NOMO-1 treated with dmso at 0.1 percent for 144 hours (cell line): ENCODE measurements at regions not wholly inside any gene's neighbourhood (a gene's known extent, or its start where the extent isn't known, plus 50 kb on each side); places are given as distances from the start of the nearest gene placed in this dataset.

Source experiments
- DNase-seq: peaks from one replicate; lab custom pipeline; 2025; ENCODE audit not compliant: unreplicated experiment; lab: John Stamatoyannopoulos, UW

DNA sequence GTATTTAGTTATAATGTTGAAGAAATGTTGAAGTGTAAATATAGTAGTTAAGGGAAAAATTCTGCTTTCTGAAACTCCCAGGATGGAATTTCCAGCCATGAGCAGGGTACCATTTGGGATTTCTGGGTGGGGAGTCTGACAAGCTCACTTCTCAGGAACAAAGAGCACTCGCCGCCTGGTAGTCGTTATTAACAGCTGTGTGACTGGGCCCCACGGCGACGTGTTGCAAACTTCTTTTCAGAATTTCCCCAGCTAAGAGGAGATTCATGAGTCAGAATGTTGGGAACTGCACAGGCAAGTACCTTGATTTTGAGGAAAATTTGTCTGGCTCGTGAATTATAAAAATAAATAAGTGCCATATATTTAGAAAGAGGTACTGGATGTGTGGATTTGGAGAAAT, 103.7 kb downstream of the LACC1 start:
- no peak for DNase-seq

GRCh38 chr13:43984292-43984691, 104.6 kb downstream of the LACC1 start:
- DNase-seq, result no peak

DNA sequence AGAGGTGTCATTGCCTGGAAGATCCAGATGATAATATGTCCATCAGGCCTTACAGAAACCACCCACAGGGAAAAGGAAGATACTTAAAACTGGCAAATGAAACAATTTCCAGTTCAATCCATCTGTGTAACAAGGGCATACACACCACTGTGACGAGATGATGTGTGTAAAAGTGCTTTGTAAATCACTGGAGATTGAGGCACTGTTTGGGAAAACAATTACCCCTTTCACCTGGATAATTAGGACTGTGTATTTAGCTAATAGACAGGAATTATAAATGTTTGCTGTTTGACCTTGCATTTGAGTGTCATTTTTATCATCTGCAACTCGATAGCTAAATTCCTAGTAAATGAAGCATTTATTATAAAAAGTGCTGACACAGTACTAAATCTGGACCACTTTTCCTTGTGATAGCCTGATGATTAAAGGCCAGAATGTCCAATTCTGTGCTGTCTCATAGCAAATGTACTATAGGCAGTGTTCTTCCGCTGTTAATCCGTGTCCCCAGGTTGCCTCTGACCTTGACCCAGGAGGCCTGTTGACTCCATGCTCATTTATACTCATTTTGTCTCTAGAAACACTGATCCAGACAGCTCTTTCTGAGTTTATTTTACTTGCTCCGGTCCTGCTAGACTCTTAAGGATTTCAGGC, 105.8 kb downstream of the LACC1 start:
- DNase-seq, result no peak

- DNase-seq, result no peak
These were observed 106.8 kb downstream of the LACC1 start for GRCh38 chr13:43986421-43986981.

DNA sequence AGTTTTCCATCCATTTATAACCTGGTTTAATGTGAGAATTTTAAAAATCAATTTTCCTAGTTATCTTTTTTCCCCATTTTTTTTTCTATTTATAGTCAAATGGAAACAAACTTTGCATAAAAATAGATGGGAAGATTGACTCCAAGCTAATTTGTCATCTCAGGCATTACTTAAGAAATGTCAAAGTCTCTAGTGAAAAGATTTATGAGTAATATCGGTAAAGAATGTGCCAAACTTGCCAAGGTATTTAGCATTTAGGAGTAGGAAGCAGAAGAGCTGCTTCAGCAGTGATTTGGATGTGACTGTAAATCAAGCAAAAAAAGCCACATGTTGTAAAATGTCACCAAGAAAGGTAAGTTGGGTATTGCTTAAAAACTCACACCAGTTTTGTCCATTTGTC, 108.6 kb downstream of the LACC1 start:
- DNase-seq, result no peak

- no peak for DNase-seq
These were observed 110.3 kb downstream of the LACC1 start for GRCh38 chr13:43990021-43990420.

DNA sequence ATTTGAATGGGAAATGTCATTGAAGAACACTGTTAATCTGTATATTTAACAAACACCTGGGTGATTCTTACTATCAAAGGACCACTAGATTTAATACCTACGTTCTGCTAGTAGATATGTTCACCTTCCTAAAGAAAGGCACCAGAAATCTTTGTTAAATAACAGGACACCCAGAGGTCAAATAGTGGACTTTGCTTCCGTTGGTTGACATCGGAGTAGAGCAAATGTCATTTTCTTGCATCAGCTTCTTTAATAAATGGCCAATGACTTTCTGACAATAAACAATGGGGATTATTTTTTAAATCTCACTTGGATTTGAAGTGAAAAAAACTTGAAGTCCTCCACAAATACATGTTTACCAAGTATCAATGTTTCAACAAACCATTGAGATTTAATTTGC, 111.1 kb downstream of the LACC1 start:
- DNase-seq, result no peak

- DNase-seq, result no peak
These were observed 112.1 kb downstream of the LACC1 start for GRCh38 chr13:43991773-43992201.

DNA sequence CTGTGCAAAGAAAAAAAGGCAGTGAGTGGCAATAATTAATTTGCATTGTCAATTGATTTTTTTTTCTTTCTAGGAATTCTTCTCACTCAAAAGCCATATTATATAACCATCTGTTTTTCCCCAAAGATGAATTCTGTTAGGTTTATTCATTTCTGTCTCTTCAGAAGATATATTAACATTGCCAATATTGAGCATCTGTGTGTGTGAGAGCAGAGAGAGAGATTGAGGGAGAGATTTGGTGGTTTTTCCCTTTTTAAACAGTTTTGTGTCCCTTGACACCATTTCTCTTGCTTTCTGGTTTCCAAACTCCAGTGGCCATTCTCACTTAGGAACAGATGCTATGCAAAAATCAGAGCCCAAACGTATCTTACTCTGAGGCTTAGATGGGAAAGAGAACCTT, 112.5 kb downstream of the LACC1 start:
- DNase-seq, result no peak

DNA sequence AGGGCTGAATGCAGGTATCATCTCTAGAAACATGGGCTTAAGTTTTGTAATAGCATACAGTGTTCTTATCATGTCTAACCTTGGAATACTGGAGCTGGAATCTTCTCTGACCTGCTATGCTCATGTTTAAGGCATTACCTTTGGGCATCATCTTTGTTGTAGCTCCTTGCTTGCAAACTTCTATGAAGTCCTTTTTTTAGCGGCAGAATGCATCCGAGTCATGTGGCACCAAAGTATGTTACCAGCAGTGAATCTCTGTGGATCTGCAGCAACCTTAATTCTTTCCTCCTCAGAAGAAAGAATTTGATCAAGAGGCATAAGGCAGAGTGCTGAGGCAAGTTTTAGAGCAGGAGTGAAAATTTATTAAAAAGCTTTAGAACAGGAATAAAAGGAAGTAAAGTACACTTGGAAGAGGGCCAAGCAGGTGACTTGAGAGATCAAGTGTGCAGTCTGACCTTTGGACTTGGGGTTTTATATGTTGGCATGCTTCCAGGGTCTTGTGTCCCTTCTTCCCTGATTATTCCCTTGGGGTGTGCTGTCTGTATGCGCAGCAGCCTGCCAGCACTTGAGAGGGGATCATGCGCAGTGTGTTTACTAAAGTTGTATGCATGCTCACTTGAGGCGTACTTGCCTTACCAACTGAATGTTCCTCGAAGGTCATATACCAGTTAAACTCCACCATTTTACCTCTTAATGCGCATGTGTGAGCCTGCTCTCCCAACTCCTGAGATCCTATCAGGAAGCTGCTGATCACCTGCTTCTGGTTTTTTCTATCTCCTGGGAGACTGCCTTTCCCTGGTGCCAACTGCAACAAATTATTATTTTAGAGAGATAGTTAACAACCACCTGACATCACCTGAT, 115.5 kb downstream of the LACC1 start:
- DNase-seq, result no peak

GRCh38 chr13:43996221-43996620, 116.5 kb downstream of the LACC1 start:
- DNase-seq, result no peak

- DNase-seq, result no peak
These were observed 123.8 kb downstream of the LACC1 start for GRCh38 chr13:44003481-44003880.

DNA sequence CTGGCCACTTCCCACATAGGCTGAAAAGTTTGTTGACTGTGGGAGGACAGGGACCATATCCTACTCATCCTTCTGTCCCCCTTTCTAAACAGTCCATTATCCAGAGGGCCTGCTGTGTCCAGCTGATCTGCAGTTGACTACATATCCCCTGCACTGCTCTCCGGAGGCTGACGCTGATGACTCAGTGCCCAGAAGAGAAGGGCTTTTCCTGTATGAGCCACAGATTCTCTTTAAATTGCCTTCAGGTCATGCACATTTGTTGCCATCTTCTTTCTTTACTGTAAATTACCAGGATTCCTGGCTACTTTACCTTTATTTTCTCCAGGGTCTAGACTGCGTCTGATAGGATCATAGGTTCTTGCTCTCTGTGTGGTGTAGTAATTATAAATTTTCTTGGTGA, 125.2 kb downstream of the LACC1 start:
- no peak for DNase-seq

DNA sequence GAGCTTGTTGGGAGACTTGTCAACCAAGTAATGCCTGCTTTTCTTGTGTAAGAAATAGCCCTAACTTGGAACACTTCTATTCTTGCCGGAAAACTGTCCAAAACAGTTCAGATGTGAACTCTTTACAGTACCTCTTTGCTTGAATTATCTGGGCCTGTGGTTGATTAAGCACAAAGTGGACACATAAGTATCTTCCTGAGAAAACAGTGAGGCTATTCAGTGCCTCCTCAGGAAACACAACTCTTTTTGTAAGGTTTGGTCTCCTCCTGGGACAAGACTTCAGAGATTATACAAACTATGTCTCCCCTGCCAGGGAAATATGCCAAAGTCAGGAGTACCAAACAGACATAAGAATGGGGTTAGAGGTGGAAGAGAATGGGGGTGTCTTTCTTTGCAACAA, 127.7 kb downstream of the LACC1 start:
- DNase-seq, result no peak

- DNase-seq, result no peak
These were observed 131.3 kb downstream of the LACC1 start for GRCh38 chr13:44011036-44011435.

DNA sequence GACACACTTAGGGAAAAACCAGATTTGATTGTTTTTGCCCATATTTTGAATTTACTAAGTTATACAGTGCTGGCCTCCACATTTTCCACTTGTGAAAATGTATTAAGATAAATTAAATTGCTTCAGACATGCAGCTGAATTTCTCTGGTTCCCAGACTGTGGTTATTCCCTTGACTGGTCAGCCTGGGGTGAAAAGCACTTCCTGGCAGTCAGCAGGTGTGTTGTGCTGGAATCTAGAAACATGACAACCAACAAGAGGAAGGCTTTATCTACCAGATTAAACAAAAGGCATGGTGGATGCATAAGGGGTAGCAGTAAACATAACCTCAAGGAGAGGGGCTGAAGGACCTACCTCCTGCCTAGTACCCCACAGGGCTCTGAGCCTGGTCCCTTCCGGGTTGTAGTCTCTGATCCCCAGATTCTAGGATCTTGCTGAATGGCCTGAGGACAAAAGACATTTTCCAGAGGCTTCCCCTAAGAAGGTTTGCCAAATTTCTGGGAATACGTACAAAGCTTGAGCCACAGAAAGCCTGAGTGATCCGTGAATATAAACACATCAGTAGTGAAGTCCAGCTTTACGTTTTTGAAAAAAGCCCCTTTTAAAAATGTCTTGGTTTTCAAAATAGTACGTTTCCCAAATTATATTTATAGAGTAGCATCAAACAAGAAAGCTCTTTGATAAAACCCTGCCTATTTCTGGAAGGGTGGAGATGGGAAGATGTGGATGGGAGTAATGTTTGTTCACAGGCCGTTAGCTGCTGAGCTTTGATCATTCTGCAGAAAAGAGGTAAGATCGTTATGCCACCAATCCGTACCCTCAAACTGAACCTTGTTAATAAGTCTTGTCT, 133.4 kb downstream of the LACC1 start:
- no peak for DNase-seq

- no peak for DNase-seq
These were observed 134.1 kb downstream of the LACC1 start for GRCh38 chr13:44013758-44014291.

- DNase-seq, result no peak
These were observed 134.8 kb downstream of the LACC1 start for GRCh38 chr13:44014501-44014900.

GRCh38 chr13:44015118-44015517, 135.4 kb downstream of the LACC1 start:
- no peak for DNase-seq

DNA sequence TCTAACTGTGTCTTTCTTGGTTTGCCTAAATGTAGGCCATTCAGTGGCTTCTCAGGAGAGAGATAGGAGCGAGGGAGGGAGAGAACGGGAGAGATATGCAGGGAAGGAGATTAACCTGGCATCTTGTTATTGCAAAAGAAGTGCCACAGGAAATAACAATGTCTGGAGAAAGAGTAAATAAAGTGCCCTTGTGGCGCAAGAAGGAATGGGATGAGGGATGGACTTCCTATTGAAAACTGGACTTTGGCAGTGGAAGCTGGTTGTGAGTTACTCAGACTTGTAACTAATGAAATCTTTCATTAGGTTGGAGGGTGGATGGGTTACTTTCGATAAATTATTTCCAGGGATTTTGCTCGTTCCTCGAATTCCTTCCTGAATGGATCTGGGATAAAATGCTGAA, 136.1 kb downstream of the LACC1 start:
- DNase-seq, result no peak

- DNase-seq, result no peak
These were observed 138.1 kb downstream of the LACC1 start for GRCh38 chr13:44017756-44018309.
